Gastroesophageal sphincter (tissue), 4 donors: ENCODE measurements at regions not wholly inside any gene's neighbourhood (a gene's known extent, or its start where the extent isn't known, plus 50 kb on each side); places are given as distances from the start of the nearest gene placed in this dataset.

Experiments used
- ATAC-seq: fragments of 150-250 bp; one replicate; pipeline ENCODE4 v1.9.1; 2016; ENCODE audit warnings: mild to moderate bottlenecking, moderate library complexity
- H3K27ac ChIP-seq, 4 donors: fragments of 200-600 bp; sonication (generic) in 3 of 4; 1 replicate in 3 of 4; 2 replicates in 1 of 4; pipeline ENCODE4 v1.5.1; 2016 to 2019
- H3K27me3 ChIP-seq: fragments of 200-600 bp; sonication (generic); one replicate; pipeline ENCODE4 v1.5.1; 2019
- H3K36me3 ChIP-seq, 2 donors: fragments of 200-600 bp; sonication (generic); one replicate each; pipeline ENCODE4 v1.5.1; 2019; ENCODE audit warnings: control low read depth in 1 of 2
- H3K4me1 ChIP-seq, 3 donors: fragments of 200-600 bp; sonication (generic); 1 replicate in 2 of 3; 2 replicates in 1 of 3; pipeline ENCODE4 v1.5.1; 2016 to 2019; ENCODE audit warnings: control low read depth in 2 of 3
- H3K4me3 ChIP-seq, 2 donors: fragments of 200-600 bp; sonication (generic); one replicate each; pipeline ENCODE4 v1.5.1; 2019; ENCODE audit warnings: mild to moderate bottlenecking in 1 of 2, moderate library complexity in 1 of 2
- H3K9me3 ChIP-seq, 3 donors: fragments of 200-600 bp; sonication (generic); one replicate each; pipeline ENCODE4 v1.5.1; 2017 to 2019; ENCODE audit warnings: control low read depth in 2 of 3
- CTCF ChIP-seq, 4 experiments: fragments of 200-600 bp in 2 of 4; fragments of 450-650 bp in 2 of 4; sonication (generic) in 1 of 4; IDR thresholded peaks; one replicate each; pipeline ENCODE4 v1.5.1; 2017 to 2019; ENCODE audit warnings: antibody characterized with exemption in 4 of 4, mild to moderate bottlenecking in 2 of 4, moderate library complexity in 2 of 4
- EP300 ChIP-seq: sonication (generic); formaldehyde crosslinking; IDR thresholded peaks from one replicate; pipeline ENCODE4 v1.6.1; 2017; ENCODE audit warnings: antibody characterized with exemption, mild to moderate bottlenecking
- POLR2A ChIP-seq, 2 donors: fragments of 450-650 bp; IDR thresholded peaks; one replicate each; pipeline ENCODE4 v1.6.1; 2017; ENCODE audit warnings: antibody characterized with exemption in 2 of 2, mild to moderate bottlenecking in 2 of 2, moderate library complexity in 1 of 2
- POLR2AphosphoS5 ChIP-seq: sonication (generic); formaldehyde crosslinking; IDR thresholded peaks from one replicate; pipeline ENCODE4 v1.6.1; 2017; ENCODE audit warnings: antibody characterized with exemption
- WGBS, 2 donors: methylation state at CpG; one replicate each; pipeline ENCODE4 v1.1.5; 2018; ENCODE audit warnings: low coverage in 1 of 2; 5-methylcytosine and 5-hydroxymethylcytosine counted together

- H3K4me3 ChIP-seq: no peak overlapping the region
- no peak for ATAC-seq
- TF ChIP-seq EP300 (no peak), POLR2A (IDR thresholded peaks at IDR 0.05) (no peak), POLR2AphosphoS5 (no peak), CTCF (IDR thresholded peaks at IDR 0.05) (no peak)
- H3K9me3 ChIP-seq: no peaks in the 10 kb centered on the region
- H3K36me3 ChIP-seq: no peaks in the 10 kb centered on the region
- H3K27ac ChIP-seq: no peak overlapping the region
- no peaks in the 10 kb centered on the region for H3K4me1 ChIP-seq
- no peaks in the 10 kb centered on the region for H3K27me3 ChIP-seq
- WGBS, 2 donors: 64 to 70% methylated on average over 2 of the region's 2 CpGs
These were observed 1398.6 kb upstream of the ALCAM start for GRCh38 chr3:103968131-103968530.

- H3K4me3 ChIP-seq: no peak overlapping the region
- no peaks in the 10 kb centered on the region for H3K27me3 ChIP-seq
- no peak for TF ChIP-seq CTCF (IDR thresholded peaks at IDR 0.05)
- TF ChIP-seq POLR2A (IDR thresholded peaks at IDR 0.05): no peak
- TF ChIP-seq POLR2AphosphoS5: no peak
- TF ChIP-seq EP300: no peak
- 0 to 6% methylated on average over 1 of the region's 1 CpG for WGBS, 2 donors
- H3K36me3 ChIP-seq: no peaks in the 10 kb centered on the region
- H3K27ac ChIP-seq: no peak overlapping the region
- no peaks in the 10 kb centered on the region for H3K4me1 ChIP-seq
- no peak for ATAC-seq
- no peaks in the 10 kb centered on the region for H3K9me3 ChIP-seq
These were observed 1398.0 kb upstream of the ALCAM start for GRCh38 chr3:103968751-103969150.

GRCh38 chr3:103976931-103977339, 1389.8 kb upstream of the ALCAM start:
- no peaks in the 10 kb centered on the region for H3K9me3 ChIP-seq
- TF ChIP-seq EP300 (no peak), POLR2A (IDR thresholded peaks at IDR 0.05) (no peak), POLR2AphosphoS5 (no peak), CTCF (IDR thresholded peaks at IDR 0.05) (no peak)
- no peak for ATAC-seq
- H3K36me3 ChIP-seq: no peaks in the 10 kb centered on the region
- H3K27me3 ChIP-seq: no peaks in the 10 kb centered on the region
- 6 to 25% methylated on average over 1 of the region's 1 CpG for WGBS, 2 donors
- H3K27ac ChIP-seq: no peak overlapping the region
- H3K4me1 ChIP-seq: no peaks in the 10 kb centered on the region
- no peak overlapping the region for H3K4me3 ChIP-seq

- 51 to 68% methylated on average over 2 of the region's 2 CpGs for WGBS, 2 donors
- no peak for ATAC-seq
- Histone ChIP-seq H3K36me3 (no peaks in the 10 kb centered on the region), H3K27me3 (no peaks in the 10 kb centered on the region), H3K4me3 (no peak overlapping the region), H3K27ac (no peak overlapping the region), H3K4me1 (no peaks in the 10 kb centered on the region), H3K9me3 (no peaks in the 10 kb centered on the region)
- TF ChIP-seq CTCF (IDR thresholded peaks at IDR 0.05) (no peak), POLR2A (IDR thresholded peaks at IDR 0.05) (no peak), POLR2AphosphoS5 (no peak), EP300 (no peak)
These were observed 1389.3 kb upstream of the ALCAM start for GRCh38 chr3:103977417-103977816.

GRCh38 chr3:103991461-103992115, 1375.1 kb upstream of the ALCAM start:
- Histone ChIP-seq H3K27me3 (no peaks in the 10 kb centered on the region), H3K4me3 (no peak overlapping the region)
- WGBS, 2 donors: 56% methylated on average over 6 of the region's 10 CpGs; no CpG with 5 or more reads in 1 of the 2 donors

More at GRCh38 chr3:103991461-103992115, 1375.1 kb upstream of the ALCAM start:
- H3K27ac ChIP-seq: no peak overlapping the region
- TF ChIP-seq EP300 (no peak), POLR2AphosphoS5 (no peak), CTCF (IDR thresholded peaks at IDR 0.05) (no peak), POLR2A (IDR thresholded peaks at IDR 0.05) (no peak)
- H3K9me3 ChIP-seq: peaks cover 0 to 7% (median 0%) of the 10 kb centered on the region in 3 donors
- H3K4me1 ChIP-seq: no peaks in the 10 kb centered on the region
- H3K36me3 ChIP-seq: no peaks in the 10 kb centered on the region
- ATAC-seq: no peak
